IPS-11a (cell line): ENCODE measurements at regions not wholly inside any gene's neighbourhood (a gene's known extent, or its start where the extent isn't known, plus 50 kb on each side); places are given as distances from the start of the nearest gene placed in this dataset.
"Not testable (repeated sequence)": the region's sequence is repeated elsewhere in the genome, so short reads cannot be mapped to it uniquely, and the experiment has no call there.

Experiments used
- H3K4me3 ChIP-seq: one replicate; pipeline ENCODE4 v1.5.1; 2013; ENCODE audit warnings: low read depth, low read length, control low read depth

DNA sequence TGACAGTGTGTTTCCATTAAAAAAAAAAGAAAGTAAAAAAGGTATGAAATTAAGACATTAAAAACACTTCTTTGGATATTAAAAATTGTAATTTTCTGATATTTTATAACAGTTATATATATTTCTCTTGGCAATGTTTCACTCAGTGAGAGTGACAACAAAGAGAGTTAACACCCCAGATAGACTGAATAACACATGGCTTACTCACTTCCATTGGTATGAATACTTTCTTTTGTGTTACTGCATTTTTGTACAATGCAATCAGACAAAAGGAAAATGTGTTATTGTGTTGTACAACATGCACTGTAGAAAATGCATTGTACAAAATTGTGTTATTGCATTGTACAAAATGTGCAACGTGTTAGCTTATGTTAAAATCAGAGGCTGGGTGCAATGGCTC is 676.6 kb upstream of the AMELY start:
- H3K4me3 ChIP-seq = not testable (repeated sequence)

DNA sequence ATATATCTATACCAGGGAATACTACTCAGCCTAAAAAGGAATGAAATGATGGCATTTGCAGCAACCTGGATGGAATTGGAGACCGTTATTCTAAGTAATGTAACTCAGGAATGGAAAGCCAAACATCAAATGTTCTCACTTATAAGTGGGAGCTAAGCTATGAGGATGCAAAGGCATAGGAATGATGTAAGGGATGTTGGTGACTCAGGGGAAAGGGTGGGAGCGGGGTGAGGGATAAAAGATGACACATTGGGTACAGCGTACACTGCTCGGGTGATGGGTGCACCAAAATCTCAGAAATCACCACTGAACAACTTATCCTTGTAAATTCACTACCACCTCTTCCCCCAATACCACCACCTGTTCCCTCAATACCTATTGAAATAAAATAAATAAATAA is 651.0 kb upstream of the AMELY start:
- no peak overlapping the region for H3K4me3 ChIP-seq

DNA sequence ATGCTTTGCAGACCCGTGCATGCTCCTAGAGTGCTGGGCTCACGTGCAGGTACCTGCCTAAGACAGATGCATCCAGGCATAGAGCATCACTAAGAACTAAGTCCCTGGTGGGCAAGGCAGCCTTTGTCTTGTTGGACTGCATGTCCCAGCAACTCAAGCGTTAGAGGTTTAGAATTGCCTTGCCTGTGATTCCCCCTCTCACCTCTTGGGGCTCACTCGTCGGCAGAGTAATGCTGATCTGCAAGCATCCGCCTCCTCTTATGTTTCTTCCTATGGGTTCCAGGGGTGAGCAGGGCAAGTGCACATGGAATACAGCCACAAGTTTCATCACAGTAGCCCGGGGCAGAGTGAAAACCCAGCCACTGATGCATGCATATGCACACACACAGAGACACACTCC is 646.1 kb upstream of the AMELY start:
- H3K4me3 ChIP-seq = no peak overlapping the region

DNA sequence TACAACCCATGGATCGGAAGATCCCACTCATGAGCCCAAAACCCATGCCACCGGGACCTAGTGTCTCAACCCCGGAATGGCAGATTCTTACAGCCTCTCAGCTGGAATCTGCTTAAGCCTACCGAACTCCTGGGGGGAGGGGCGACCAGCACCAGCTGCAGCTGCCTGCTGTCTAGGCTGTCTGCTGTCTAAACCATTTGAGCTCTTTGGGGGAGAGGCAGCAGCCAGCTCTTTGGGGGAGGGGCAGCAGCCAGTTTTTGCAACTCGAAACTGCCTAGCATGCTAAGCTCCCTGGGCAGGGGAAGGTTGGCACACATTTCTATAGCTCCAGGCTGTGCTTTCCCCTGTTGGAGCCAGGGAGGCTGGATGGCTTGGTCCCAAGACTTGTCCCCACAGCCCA is 643.5 kb upstream of the AMELY start:
- no peak overlapping the region for H3K4me3 ChIP-seq

DNA sequence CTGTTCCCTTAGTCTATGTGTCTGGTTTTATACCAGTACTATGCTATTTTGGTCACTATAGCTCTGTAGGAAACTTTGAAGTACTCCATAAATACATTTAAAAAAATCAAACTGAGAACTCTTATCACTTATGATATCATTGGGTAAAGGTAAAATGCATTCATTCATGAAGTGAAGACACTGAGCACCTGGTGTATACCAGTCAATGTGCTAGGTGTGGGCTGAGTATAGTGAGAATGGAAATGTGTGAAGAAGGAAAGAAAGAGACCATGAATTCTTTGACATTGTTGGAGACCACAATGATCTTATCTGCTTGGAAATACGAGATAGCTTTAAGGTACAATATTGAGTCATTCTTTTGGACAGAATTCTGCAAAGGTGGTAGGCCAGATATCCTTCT is 633.5 kb upstream of the AMELY start:
- H3K4me3 ChIP-seq = no peak overlapping the region

DNA sequence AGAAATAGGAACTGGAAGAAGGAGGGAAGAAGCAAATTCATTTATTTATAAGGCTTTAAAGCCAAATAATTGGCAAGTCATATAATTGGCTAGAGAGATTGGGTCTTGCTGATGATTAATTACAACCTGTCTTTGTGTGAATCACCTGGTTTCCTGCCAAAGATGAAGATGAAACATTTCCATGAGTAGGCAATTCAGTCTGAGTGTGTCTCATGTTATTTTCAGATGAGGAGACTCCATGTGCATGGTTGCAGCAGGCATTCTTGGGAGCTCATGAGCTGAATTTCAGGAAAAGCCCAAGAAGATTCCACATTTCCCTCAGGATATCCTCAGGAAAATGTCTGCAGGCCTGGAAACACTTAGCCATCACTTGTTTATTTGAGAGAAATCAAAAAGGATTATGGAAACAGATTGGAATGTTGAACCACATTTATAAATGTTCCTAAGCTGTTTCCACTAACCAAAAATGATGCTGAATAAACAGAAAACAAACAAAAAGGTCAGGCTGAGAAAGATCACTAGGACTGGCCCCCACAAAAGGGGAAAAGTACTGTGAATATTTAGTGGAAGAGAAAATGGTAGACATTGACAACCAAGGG is 632.7 kb upstream of the AMELY start:
- no peak overlapping the region for H3K4me3 ChIP-seq

DNA sequence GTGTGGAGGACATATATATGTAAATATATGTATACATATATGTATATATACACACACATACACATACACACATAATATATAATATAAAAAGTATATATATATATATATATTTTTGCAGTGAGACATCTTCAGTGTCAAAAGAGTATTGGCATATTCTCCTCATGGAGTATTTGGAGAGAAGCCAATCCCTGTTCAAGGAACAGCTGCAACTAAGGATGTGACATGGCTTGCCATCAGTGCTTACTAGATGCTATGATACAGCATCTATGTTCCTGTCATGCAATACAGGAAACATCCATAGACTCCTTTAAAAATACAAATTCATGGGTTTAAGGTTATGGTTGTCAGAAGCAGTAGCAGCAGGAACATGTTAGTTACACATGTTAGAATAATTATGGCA is 632.0 kb upstream of the AMELY start:
- no peak overlapping the region for H3K4me3 ChIP-seq

DNA sequence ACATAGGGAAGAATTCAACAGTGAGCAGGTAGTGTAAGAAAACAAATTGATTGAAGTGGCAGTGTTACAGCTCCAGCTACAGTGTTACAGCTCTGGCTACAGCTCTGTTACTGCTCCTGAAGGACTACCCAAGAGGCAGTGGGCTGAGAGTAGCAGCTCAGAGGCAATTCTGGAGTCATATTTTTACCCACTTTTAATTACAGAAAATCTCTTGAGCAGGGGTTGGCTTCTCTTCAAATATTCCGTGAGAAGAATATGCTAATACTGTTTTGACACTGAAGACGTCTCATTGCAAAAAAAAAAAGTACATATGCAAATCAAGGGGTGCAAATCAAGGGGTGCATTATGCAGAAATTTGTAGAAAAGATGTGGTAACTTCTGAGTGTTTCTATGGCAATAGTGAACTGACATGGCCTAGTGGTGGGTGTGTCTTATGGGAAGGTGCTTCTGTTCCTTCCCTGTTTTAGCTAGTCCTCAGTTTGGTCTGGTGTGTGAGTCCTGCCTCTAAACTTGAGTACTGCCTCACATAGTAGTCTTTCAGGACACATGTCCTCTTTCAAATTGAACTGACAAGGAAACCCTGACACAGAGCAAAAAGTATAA is 630.8 kb upstream of the AMELY start:
- H3K4me3 ChIP-seq = no peak overlapping the region

DNA sequence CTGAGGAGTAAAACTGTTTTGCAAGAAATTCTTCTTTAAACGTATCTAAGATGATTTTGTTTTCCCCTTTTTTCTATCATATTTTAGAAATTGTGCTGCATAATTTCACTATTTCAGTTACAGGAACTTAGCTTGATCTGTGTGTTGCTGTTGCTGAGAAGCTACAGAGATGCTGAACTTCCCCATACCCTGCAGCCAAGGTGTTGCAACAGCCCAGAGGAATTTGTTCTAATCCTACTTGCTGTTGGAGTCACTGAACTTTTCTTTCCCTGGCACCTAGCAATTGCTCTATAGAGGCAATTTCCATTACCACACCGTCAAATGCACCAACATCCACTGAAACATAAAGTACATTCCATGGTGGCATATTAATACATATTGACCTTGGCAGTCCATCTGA is 617.8 kb upstream of the AMELY start:
- H3K4me3 ChIP-seq = no peak overlapping the region

DNA sequence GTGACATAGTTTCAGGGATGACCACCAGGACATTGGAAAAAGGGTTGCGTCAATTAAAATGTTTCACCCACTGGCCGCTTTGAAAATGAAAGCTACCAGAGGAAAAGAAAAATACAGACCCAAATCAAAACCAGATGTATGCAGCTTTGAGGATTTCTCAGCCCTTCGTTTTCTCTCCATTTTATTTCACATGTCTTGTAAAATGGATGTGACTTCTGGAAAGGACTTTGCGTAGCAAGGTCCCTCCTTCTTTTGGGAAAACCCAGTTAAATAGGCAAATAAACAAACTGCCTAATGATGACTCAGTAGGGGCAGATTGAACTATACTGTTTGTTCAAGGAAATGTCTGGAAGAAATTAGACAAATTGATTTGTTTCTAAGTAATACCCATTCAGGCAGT is 616.0 kb upstream of the AMELY start:
- not testable (repeated sequence) for H3K4me3 ChIP-seq

DNA sequence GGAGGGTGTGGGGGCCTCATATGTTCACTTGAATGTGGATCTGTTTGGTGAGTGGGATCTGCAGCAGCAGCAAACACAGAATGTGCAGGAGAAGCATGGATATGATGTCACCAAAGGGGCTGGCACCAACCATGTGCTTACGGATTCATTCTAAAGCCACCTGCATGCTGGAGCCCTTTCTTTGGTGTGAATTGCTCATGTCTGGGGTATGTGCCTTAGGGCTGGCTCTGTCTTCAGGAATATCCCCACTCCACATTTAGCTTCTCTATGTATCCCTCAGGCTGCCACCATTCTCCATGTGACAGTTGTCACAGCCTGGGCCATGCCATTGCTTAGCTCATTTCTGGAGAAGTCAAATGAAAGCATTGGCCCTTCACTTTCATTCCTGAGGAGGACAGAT is 606.8 kb upstream of the AMELY start:
- H3K4me3 ChIP-seq = no peak overlapping the region

DNA sequence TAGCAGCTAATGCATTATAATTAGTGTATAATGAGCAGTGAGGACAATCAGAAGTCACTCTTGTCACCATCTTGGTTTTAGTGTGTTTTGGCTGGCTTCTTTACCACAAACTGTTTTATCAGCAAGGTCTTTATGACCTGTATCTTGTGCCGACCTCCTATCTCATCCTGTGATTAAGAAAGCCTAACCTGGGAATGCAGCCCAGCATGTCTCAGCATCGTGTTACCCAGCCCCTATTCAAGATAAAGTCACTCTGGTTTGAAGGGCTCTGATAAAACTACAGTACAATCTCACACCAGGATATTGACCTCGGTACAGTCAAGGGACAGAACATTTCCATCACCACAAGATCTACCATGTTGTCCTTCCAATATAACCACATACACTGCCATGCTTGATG is 604.7 kb upstream of the AMELY start:
- H3K4me3 ChIP-seq = no peak overlapping the region

DNA sequence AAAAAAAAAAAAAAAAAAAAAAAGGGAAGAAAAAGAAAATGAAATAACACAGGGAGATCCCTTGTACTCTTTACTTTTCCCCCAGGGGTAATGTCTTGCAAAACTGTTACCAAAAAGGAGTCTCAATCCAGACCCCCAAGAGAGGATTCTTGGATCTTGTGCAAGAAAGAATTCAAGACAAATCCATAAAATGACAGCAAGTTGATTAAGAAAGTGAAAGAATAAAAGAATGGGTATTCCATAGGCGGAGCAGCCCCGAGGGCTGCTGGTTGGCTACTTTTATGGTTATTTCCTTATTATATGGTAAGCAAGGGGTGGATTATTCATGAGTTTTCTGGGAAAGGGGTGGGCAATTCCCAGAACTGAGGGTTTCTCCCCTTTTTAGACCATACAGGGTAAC is 604.3 kb upstream of the AMELY start:
- H3K4me3 ChIP-seq = no peak overlapping the region

DNA sequence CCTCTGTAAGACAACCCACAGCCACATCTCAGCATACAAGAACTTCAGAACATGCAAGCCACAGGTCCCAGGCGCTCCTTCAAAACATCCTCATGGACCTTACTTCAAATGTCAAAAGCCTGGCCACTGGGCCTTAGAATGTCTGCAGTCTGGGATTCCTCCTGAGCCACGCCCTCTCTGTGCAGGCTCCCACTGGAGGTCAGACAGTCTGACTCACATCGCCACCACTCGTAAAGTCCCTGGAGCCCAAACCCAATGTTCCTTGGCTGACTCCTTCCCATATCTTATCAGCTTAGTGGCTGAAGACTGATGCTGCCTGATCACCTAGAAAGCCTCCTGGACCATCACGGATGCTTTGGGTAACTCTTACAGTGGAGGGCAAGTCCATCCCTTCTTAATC is 591.3 kb upstream of the AMELY start:
- no peak overlapping the region for H3K4me3 ChIP-seq

DNA sequence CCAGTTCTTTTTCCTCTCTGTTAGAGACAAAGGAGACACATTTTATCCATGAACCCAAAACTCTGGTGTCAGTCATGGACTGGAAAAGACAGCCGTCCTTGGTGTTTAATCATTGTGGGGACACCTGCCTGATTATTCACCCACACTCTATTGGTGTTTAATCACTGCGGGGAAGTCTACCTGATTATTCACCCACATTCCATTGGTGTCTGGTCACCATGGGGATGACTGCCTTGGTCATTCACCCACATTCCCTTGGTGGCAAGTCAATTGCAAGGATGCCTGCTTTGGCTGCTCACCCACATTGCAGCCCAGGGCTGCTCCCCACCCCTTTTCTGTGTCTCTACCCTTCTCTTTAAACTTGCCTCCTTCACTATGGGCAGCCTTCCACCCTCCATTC is 589.7 kb upstream of the AMELY start:
- no peak overlapping the region for H3K4me3 ChIP-seq

DNA sequence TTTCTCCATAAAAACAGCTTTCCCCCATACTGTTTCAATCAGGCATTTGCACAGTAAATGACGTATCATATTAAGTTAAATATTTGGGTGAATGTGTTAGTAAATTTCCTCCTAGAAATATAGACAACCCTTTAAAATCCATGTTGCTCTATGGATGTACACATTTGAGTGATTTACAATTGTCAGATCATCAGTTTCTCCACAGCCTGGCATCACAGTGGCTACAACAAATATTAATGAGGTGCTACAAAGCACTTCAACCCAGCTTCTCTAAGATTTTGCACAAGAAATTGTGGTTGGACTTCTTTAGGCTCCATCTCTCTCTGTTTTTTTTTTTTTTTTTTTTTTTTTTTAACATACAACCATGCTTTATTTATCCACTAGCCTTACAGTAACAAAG is 584.4 kb upstream of the AMELY start:
- no peak overlapping the region for H3K4me3 ChIP-seq

DNA sequence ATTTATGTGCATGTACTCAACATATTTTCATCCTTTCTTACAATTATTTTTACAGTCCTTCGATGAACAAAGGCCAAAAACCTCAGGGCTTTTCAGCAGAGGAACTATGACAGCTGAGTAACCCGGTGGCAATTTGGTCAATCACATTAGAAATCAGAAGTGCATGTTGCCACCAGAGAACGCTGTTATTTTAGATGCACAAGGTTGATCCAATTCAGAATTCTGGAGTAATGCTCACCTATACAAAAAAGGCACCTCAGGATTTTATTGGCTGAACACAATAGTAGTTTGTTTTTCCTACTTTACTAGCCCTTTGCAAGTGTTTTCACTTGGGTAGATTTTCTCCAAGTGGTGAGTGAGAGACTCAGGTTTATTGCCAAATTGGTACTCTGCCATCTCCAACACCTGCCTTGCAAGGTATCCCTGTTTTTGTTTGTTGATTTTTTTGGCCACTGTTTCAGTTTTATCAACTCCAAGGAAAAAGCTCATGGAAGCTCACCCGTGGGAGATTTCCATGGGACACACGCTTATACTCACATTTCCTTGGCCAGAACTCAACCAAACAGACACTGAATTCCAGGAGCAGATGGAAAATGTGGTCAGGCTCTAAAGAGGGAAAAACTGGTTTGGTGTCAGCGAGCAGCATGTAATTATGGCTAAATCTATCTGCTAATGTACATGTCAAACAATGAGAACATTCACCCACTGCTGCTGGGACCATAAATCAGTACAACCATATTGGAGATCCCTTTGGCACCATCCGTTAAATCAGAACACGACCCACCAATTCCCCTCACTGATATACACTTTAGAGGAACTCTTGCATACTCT is 573.1 kb upstream of the AMELY start:
- not testable (repeated sequence) for H3K4me3 ChIP-seq

DNA sequence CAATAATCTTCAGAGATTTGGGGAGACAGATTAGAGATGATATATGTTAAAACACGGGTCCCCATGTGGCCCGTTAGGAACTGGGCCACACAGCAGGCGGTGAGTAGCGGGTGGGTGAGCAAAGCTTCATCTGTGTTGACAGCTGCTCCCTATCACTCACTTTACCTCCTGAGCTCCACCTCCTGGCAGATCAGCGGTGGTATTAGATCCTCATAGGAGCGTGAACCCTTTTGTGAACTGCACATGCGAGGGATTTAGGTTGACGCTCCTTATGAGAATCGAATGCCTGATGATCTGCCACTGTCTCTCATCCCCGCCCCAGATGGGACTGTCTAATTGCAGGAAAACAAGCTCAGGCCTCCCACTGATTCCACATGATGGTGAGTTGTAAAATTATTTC is 560.4 kb upstream of the AMELY start:
- no peak overlapping the region for H3K4me3 ChIP-seq

DNA sequence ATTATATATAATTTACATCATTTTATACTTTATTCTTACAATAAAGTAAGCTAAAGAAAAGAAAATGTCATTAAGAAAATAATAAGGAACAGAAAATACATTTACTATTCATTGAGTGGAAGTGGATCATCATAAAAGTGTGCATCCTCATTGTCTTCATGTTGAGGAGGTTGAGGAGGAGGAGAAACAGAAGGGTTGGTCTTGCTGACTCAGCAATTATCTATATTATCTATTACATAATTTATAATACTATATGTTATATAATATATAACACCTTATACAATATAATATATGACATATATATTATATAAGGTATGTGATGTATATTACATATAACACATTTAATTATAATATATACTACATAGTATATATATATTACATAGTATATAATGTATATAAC is 558.5 kb upstream of the AMELY start:
- no peak overlapping the region for H3K4me3 ChIP-seq

DNA sequence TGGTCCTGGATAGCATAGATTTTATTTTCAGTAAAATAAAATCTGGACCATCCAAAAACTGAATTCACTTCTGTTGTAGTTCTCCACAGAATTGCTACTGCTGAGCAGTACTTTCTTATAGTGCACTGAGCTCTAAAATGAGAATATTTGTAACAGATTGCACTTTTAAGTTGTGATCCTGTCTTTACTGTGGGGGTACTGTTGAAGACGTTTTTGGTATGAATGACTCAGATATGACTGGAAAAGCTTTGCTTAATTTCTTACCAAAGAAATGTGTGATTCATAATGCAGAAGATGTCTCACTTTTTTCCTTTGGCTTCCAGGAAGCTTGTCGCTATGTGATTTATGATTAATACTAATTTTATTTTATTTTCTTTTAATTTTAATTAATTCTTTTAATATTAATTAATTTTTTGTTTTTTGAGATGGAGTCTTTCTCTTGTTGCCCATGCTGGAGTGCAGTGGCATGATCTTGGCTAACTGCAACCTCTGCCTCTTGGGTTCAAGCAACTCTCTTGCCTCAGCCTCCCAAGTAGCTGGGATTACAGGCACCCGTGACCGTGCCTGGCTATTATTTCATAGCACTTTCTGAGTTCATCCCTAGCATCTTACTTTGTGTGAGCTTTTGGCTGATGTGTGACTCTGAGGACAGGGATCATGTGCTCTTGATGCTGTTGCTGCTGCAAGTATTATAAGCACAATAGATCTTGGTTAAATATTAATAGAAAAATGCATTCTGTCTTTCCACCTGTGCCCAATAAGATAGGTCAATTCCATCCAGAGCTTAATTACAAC is 557.6 kb upstream of the AMELY start:
- H3K4me3 ChIP-seq = no peak overlapping the region

DNA sequence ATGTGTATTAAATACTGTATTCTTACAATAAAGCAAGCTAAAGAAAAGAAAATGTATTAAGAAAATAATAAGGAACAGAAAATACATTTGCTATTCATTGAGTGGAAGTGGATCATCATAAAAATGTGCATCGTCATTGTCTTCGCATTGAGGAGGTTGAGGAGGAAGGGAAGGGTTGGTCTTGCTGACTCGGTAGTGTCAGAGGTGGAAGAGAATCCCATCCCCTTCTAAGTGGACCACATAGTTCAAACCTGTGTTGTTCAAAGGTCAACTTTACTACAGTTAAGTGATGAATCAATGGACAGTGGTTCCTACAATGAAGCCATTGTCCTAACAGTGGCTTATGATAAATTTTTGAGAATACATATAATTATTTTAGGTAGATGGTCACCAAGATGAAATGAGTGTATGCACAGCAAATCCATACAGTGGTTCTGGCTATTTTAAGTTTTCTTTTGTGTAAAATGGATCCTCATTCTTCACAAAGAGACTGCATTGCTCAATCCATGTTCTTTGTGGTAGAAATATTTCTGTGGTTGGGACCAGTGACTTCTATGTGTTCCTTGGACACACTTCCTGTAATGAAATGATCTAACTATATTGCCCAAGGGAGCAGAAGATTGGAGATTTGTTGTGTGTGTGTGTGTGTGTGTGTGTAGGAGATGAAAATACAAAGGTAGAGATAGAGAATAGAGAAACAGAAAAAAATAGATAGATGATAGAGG is 556.4 kb upstream of the AMELY start:
- H3K4me3 ChIP-seq = no peak overlapping the region
